GM23338 (cell line): ENCODE measurements at regions not wholly inside any gene's neighbourhood (a gene's known extent, or its start where the extent isn't known, plus 50 kb on each side); places are given as distances from the start of the nearest gene placed in this dataset.

ENCODE experiments used
- ATAC-seq: fragments of 200-7000 bp; cut with Tn5 transposase; 3 replicates; pipeline ENCODE4 v1.9.1; 2020
- DNase-seq: peaks from one replicate; pipeline ENCODE4 v3.0.0-alpha.2; 2015; ENCODE audit warnings: low spot score
- H2AFZ ChIP-seq: fragments of 200-600 bp; sonication (generic); 2 replicates; pipeline ENCODE4 v1.8.0; 2016; ENCODE audit warnings: antibody characterized with exemption, mild to moderate bottlenecking, moderate library complexity
- H3F3A ChIP-seq: fragments of 200-600 bp; sonication (generic); replicated peaks from 2 replicates; pipeline ENCODE4 v1.8.0; 2017; ENCODE audit warnings: antibody characterized with exemption, mixed run types, low read depth
- H3K27ac ChIP-seq: fragments of 200-600 bp; sonication (generic); 2 replicates; pipeline ENCODE4 v1.6.1; 2016; ENCODE audit warnings: low read depth
- H3K27me3 ChIP-seq: fragments of 200-600 bp; sonication (generic); 2 replicates; pipeline ENCODE4 v1.8.0; 2016; ENCODE audit warnings: mild to moderate bottlenecking, mixed run types, moderate library complexity; ENCODE audit not compliant: insufficient read depth
- H3K36me3 ChIP-seq: fragments of 200-600 bp; sonication (generic); 2 replicates; pipeline ENCODE4 v1.8.0; 2016; ENCODE audit warnings: mild to moderate bottlenecking; ENCODE audit not compliant: insufficient read depth
- H3K4me1 ChIP-seq: fragments of 200-600 bp; sonication (generic); 2 replicates; pipeline ENCODE4 v1.8.0; 2016; ENCODE audit warnings: mild to moderate bottlenecking, moderate library complexity; ENCODE audit not compliant: insufficient read depth
- H3K4me2 ChIP-seq: fragments of 200-600 bp; sonication (generic); 2 replicates; pipeline ENCODE4 v1.7.1; 2017; ENCODE audit warnings: mixed run types
- H3K4me3 ChIP-seq: fragments of 200-600 bp; sonication (generic); 2 replicates; pipeline ENCODE4 v1.6.1; 2016; ENCODE audit warnings: mixed run types
- H3K79me2 ChIP-seq: fragments of 200-600 bp; sonication (generic); replicated peaks from 2 replicates; pipeline ENCODE4 v1.8.0; 2017; ENCODE audit warnings: mild to moderate bottlenecking; ENCODE audit not compliant: insufficient read depth
- H3K9me2 ChIP-seq: fragments of 200-600 bp; sonication (generic); 2 replicates; pipeline ENCODE4 v1.8.0; 2017; ENCODE audit not compliant: insufficient read depth
- H4K20me1 ChIP-seq: fragments of 200-600 bp; sonication (generic); replicated peaks from 2 replicates; pipeline ENCODE4 v1.8.0; 2017; ENCODE audit warnings: mild to moderate bottlenecking; ENCODE audit not compliant: insufficient read depth
- H3K27ac Mint-ChIP-seq: 2 replicates; pipeline ENCODE4 v1.8.0; 2020; ENCODE audit warnings: inconsistent platforms, mild to moderate bottlenecking, moderate library complexity, mixed read lengths
- H3K27me3 Mint-ChIP-seq: 3 replicates; pipeline ENCODE4 v1.8.0; 2022; ENCODE audit warnings: low read depth, mild to moderate bottlenecking, moderate library complexity, mixed read lengths, inconsistent platforms; ENCODE audit not compliant: insufficient read depth, poor library complexity
- H3K36me3 Mint-ChIP-seq: 3 replicates; pipeline ENCODE4 v1.8.0; 2021; ENCODE audit warnings: low read depth, mild to moderate bottlenecking, inconsistent platforms, moderate library complexity, mixed read lengths
- H3K4me1 Mint-ChIP-seq: 3 replicates; pipeline ENCODE4 v1.8.0; 2020; ENCODE audit warnings: mild to moderate bottlenecking, inconsistent platforms, mixed read lengths
- H3K4me3 Mint-ChIP-seq: 3 replicates; pipeline ENCODE4 v1.8.0; 2021; ENCODE audit warnings: moderate library complexity, mild to moderate bottlenecking, inconsistent platforms, mixed read lengths
- H3K9me3 Mint-ChIP-seq: 3 replicates; pipeline ENCODE4 v1.8.0; 2020; ENCODE audit warnings: moderate library complexity, mild to moderate bottlenecking, inconsistent platforms, mixed read lengths
- CREB1 ChIP-seq: fragments of 250-450 bp; sonication (Bioruptor Pico); IDR thresholded peaks from 2 replicates; pipeline ENCODE4 v1.5.0; 2020; ENCODE audit warnings: low read depth, mild to moderate bottlenecking, moderate library complexity
- CTCF ChIP-seq, 2 experiments: fragments of 200-600 bp in 1 of 2; sonication (generic) in 1 of 2; conservative IDR thresholded peaks; 2 replicates each; pipeline versions ENCODE4 v1.5.1 to v1.6.1; 2016 to 2017; ENCODE audit warnings: antibody characterized with exemption in 2 of 2, low read depth in 2 of 2, mild to moderate bottlenecking in 2 of 2, moderate library complexity in 1 of 2
- ETS1 ChIP-seq: IDR thresholded peaks from 2 replicates; pipeline ENCODE4 v1.6.1; 2016; ENCODE audit warnings: antibody characterized with exemption
- EZH2 ChIP-seq: fragments of 200-600 bp; sonication (generic); IDR thresholded peaks from one replicate; pipeline ENCODE4 v1.8.0; 2017; ENCODE audit warnings: antibody characterized with exemption, mild to moderate bottlenecking, low read depth; ENCODE audit not compliant: unreplicated experiment
- EZH2phosphoT487 ChIP-seq: fragments of 200-600 bp; sonication (generic); IDR thresholded peaks from one replicate; pipeline ENCODE4 v1.8.1; 2018; ENCODE audit warnings: antibody characterized with exemption; ENCODE audit not compliant: unreplicated experiment
- JUNB ChIP-seq: IDR thresholded peaks from one replicate; pipeline ENCODE4 v1.6.1; 2016; ENCODE audit warnings: antibody characterized with exemption; ENCODE audit not compliant: unreplicated experiment
- NANOG ChIP-seq: IDR thresholded peaks from 2 replicates; pipeline ENCODE4 v1.6.1; 2016; ENCODE audit warnings: antibody characterized with exemption, borderline replicate concordance
- POLR2AphosphoS5 ChIP-seq: IDR thresholded peaks from 2 replicates; pipeline ENCODE4 v1.6.1; 2016; ENCODE audit warnings: antibody characterized with exemption, low read depth
- REST ChIP-seq: IDR thresholded peaks from one replicate; pipeline ENCODE4 v1.6.1; 2018; ENCODE audit warnings: antibody characterized with exemption; ENCODE audit not compliant: unreplicated experiment
- STAT1 ChIP-seq: IDR thresholded peaks from one replicate; pipeline ENCODE4 v1.6.1; 2016; ENCODE audit warnings: antibody characterized with exemption; ENCODE audit not compliant: unreplicated experiment
- ZNF331 ChIP-seq: fragments of 250-450 bp; sonication (Bioruptor Pico); IDR thresholded peaks from 2 replicates; pipeline ENCODE4 v1.5.0; 2020; ENCODE audit warnings: low read depth, mild to moderate bottlenecking, moderate library complexity

- TF ChIP-seq NANOG (no peak), CREB1 (CRISPR knock-in tag) (no peak), JUNB (no peak), CTCF (conservative IDR thresholded peaks at IDR 0.05; ENCODE audit: low read depth in 2 of 2) (no peak), REST (no peak), STAT1 (no peak)
Observed at GRCh38 chrX:131845201-131845600, 177.9 kb upstream of the STK26 start (continued).

- Histone ChIP-seq H2AFZ (no peak overlapping the region), H3K36me3 (no peaks in the 10 kb centered on the region), H3K4me1 (no peaks in the 10 kb centered on the region), H4K20me1 (no peaks in the 10 kb centered on the region), H3K27me3 (no peaks in the 10 kb centered on the region), H3F3A (no peaks in the 10 kb centered on the region), H3K27ac (no peak overlapping the region), H3K9me2 (no peaks in the 10 kb centered on the region), H3K4me2 (no peak overlapping the region), H3K79me2 (no peaks in the 10 kb centered on the region), H3K4me3 (no peak overlapping the region)
- Mint-ChIP-seq H3K27ac (no peak overlapping the region), H3K36me3 (no peaks in the 10 kb centered on the region), H3K9me3 (no peaks in the 10 kb centered on the region), H3K4me1 (0 out of 3 replicates have a peak, but pooled peaks cover 2% of the 10 kb centered on the region), H3K4me3 (no peak overlapping the region), H3K27me3 (peaks cover 1% of the 10 kb centered on the region)
- ATAC-seq (no peak), DNase-seq (no peak)
- TF ChIP-seq EZH2phosphoT487 (no peak), POLR2AphosphoS5 (no peak), NANOG (no peak), STAT1 (no peak), REST (no peak), ZNF331 (no peak), CTCF (conservative IDR thresholded peaks at IDR 0.05; ENCODE audit: low read depth in 2 of 2) (no peak), ETS1 (no peak), JUNB (no peak), EZH2 (no peak)
Observed at GRCh38 chrX:131845771-131846170, 177.3 kb upstream of the STK26 start.
